ENCODE measurements at regions not wholly inside any gene's neighbourhood (a gene's known extent, or its start where the extent isn't known, plus 50 kb on each side); places are given as distances from the start of the nearest gene placed in this dataset.

DNA sequence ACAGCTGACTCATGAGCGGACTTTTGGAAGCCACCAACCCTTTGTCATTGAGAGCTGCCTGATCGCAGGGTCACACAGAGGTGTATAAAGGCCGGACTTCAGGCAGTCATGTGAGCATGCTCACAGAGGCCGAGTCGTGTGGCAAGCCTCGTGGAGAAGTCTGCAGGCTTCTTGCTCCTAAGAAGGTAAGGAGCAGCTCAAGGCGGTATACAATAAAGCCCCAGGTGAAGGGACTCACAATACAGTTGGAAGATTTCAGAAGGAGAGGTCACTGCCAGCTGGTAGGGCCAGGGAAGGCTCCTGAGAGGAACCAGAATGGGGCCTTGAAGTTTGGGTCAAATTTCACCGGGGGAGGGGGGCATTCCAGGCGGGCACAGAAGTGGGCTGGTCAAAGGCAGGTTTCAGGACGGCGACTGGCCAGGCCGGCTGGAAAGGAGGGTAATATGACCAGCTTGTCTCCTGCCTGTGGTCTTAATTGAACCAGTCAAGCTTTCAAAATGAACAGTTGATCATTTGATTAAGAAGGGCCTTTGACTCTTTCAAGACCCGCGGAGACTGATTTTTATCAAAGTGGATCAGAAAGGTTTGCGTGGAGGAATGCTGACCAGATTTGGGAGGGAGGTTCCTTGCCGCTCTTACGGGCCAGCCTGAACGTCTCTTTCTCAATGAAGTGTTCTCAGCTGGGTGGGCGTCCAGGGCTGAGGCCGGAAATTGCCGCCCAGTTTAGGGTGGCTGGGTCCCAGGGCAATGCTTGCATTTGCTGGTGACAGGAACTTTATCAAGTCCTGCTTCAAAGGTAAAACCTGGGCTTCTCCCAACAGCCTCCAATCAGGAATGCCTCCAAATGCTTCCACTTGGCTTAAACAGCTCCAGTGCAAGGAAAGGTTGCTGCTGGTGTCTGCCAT lies 178.6 kb downstream of the EMX2 start:
- FAIRE-seq = no peak

DNA sequence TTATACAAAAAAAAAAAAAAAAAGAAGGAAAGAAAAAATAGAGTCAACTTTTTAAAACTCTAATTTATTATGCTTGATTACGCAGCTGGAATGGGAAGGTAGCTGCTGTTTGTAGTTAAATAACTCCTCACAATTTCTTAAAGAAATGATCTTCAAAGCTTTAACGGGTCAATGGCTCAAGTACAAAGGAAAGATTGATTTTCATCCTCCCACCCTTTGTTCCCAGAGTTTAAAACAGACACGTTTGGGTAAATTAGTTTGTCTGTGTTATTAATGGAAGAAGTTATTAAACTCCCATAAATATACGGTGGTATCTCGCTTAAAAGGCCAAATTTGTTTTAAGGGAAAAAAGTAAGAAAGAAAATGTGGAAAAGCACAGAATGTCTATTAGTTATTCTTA lies 179.3 kb downstream of the EMX2 start:
- no peak for FAIRE-seq

DNA sequence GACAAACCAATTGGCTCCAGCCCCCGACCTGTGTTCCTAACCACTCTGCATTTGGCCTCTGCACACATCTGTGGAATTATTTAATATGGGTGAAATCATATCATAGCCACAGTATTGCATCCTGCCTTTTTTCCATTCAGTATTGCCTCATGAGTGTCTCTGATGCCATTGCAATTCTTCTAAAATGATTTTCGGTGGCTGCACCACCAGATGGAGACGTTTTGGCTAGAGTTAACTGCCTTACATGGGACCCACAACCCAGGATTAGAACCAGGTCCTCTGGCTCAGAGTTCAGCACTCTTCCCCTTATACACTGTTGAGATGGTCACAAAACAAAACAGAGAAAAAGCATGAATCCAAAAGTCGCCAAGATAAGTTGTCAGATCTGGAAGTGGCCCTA lies 180.8 kb downstream of the EMX2 start:
- no peak for FAIRE-seq

DNA sequence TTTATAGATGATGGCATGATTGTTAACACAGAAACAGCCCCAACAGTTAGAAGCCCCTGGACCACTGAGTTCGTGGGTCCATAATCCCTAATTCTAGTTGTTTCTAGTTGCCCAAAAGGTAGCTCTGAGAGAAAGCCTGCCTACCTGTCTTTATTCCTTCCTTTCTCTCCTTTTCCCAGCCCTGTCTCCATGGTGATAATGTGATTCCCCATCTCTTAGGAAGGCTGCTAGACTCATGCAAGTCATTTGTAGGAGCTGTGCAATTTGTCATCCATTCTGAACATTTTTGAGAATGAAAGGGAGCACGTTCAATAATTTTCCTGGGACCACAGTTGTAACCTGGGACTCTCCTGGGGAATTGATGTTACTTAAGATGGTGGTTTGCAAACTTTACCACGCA lies 183.4 kb downstream of the EMX2 start:
- FAIRE-seq = no peak

DNA sequence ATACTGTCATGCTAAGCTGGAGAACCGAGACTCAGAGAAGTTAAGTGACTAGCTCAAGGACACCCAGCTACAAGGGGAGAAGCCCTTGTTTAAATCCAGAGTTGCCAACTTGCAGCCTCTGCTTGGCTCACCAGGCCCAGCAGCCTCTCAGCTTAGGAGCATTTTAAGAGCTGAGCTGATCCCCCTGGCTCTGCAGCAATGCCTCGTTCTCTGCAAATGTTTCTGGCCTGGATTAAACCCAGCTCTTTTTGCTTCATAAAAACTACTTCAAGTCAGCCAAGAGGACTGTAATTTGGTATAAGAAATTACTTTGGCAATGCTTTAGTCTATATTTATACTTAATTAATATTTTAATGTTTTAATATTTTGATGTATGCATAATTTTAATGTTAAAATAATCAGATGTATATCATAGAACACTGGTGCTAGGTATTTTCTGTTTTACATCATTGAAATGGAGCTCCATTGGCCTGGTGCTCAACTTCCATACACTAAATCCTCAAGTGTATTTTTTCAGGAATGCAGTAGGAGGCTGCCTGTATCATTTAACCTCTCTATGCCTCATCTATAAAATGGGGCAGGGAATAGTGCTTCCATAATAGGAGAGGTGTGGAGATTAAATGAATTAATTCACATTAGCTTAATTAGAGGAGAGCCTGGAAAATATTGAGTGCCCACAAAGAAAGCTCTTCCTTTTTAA lies 184.2 kb downstream of the EMX2 start:
- FAIRE-seq = no peak

DNA sequence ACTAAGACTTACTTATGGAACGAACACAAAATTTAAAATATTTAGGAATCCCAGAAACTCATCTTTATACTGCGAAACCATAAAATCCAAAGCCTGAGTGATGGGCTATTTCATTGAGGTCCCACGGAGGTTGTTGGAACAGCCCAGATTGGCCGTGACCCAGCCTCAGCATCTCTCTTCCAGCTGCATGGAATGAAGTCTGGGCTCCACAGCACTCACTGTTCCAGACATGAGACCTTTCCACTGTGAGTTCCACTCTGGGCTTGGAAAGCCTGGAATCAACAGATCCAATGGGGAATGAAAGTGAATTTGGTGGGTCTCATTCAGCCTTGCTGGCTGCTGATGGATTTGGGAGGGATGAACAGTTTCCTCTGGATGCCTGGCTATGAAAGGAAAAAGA lies 184.9 kb downstream of the EMX2 start:
- no peak for FAIRE-seq

DNA sequence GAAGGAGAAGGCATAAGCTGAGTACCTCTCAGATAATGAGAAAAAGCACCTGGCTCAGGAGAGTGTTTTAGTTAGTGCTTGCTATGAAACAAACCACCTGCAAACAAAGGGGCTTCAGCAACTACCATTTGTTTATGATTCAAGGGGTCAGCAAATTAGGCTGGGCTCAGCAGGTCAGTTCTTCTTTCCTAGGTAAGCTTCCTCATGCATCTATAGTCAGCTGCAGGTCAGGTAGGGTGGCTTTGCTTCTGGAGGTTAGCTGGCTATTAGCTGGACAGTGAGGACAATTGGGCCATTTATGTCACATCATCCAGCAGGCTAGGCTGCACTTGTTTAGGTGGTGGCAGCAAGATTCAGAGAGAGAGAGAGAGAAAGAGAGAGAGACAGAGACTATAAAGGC lies 185.5 kb downstream of the EMX2 start:
- FAIRE-seq = no peak

DNA sequence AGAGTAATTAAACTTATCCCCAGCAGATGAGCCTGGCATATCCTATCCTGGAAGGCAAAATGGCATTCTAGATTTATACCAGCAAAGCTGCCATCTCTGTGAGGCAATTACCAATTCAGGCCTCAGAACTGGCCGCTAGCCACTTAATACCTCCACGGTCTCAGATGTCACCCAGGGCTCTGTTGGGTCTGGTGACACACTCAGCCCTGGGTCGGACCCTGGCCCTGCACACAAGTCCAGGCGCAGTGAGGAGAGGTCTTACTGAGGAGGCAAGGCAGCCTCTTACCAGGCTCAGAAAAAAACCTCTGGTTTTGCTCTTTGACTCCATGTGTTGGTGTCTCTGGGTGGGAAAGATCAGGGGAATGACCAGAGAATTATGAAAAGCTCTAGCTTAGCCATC lies 186.6 kb downstream of the EMX2 start:
- FAIRE-seq = no peak

DNA sequence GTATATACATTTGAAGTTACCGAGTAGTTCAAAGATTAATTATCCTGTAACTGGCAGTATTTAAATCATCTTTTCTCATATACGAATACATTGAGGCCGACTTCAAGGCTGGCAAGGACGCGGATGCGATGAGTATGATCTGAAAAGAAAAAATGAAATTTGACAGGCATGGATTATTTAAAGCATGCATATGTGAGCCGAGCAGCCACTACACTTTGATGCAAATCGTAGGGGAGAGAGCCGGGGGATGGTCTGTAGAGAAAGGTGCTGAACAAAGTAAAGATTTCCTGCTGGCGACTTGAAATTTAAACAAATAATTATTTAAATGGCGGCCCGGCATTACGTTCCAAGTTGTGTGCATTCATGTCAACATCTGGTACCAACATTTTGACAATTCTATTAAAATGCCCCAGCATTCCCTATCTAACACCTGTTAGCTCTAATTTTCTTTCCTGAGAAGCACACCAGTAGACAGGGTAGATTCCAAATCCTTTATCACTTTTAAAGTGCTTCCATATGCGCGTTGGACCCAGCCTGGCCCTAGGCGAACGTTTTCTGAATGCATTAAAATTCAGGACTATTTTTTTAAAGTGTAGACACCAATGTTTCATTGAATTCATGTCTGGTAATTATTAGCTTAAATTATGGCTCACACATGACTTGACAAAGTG lies 188.7 kb downstream of the EMX2 start:
- FAIRE-seq = no peak

DNA sequence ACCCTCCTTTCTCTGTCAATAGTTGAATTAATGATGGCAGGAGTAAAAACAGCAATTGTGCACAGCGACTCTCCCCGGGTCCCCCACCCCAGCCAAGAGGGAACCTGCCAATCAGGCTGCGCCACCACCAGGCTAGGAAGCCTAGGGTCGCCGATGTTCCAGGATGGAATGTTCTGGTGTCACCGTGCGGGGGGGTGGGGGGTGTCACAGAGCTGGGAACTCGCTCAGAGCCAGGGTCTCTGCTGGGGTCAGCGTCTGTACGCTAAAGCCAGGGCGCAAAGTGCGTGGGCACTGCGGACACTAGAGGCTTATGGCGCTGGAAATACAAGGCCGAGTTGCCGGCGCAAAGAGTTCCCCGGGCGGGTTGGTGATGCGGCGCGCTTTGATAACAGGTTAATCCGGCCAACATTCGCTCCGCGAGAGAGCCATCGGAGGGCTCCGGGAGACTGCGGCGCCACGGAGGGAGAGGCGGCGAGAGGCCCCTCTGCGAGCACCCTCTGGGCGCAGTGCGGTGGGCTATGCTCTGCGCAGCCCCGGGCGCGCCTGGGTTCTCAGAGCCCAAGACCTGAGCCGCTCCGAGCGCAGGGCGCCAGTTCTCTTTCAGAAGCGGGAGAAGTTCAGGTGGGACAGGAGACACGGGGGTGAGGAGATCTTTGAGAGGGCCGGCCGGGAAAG lies 192.3 kb downstream of the EMX2 start:
- FAIRE-seq = no peak

DNA sequence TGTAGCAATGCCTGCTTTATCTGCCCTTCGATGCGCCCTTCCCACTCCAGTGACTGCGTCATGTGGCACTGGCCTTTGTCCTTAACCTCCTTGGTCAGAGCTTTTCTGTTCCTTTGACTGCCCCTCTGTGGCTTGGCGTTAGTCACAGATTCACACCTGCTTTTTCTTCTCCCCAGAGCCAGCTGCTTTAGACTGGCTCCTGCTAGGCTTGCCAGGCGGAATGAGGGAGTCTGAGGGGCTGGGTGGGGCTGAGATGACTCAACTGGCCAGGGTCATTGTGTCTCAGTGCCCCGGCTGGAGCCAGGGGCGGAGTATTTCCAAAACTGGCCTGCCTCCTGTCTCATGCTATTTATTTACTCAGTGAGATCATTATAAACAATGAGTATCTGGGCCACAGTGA lies 194.1 kb downstream of the EMX2 start:
- no peak for FAIRE-seq

DNA sequence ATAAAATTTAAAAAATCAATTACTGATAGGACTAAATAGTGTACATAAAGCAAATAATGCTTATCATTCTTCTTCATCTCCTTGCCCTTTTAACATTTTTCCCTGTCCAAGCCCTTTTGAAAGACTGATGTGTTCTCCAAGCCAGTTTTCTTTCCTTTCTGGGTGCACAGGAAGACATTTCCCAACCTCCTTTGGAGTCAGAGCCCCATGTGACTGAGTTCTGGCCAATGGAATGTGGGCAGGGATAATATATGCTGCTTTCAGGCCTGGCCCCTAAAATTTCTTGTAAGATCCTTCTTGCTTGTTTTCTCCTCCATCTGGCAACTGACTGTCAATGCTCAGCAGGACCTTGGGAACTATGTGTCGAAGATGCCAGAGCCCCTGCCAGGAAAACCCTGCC lies 197.5 kb downstream of the EMX2 start:
- no peak for FAIRE-seq

DNA sequence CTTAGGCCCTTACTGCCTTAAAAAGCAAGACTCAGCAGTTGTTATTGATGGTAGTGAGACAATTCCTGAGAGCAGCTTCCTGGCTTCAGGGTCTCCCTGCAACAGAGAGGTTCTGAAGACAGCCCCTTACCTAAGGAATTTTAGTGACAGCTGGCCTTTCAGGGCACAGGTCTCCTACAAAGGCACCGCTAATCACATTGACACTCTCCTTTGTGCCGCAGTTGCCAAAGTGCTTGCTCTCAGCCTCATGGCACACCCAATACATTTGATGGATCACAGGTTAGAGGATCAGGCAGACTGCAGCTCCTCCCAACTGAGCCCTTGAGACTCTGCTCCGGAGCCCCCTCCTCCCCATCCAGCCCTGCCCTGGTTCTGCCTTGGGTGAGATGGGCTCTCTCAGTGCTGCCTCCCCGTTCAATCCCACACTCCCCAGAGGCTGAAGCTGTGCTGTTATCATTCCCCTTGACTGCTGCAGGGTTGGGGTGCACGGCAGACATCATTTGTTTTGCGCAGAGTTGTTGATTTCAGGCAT lies 198.2 kb downstream of the EMX2 start:
- FAIRE-seq = no peak

DNA sequence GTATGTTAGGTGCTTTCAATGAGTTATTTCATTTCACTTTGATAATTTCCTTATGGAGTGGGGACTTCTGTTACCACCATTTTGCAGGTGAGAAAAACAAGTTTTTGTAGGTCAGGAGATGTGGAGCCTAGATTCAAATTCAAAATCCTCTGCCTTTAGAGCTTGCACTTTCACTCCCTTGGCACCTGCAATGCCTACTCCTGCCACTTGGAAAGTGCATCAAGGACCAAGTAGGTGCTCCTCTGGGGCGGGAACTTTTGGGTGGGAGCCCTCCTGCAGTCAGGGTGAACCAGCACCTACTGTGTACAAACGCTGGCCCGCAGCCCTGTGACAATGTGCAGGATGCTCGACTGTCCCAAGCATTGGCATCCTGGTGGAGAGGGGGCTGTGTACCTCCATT lies 199.0 kb downstream of the EMX2 start:
- FAIRE-seq = no peak

DNA sequence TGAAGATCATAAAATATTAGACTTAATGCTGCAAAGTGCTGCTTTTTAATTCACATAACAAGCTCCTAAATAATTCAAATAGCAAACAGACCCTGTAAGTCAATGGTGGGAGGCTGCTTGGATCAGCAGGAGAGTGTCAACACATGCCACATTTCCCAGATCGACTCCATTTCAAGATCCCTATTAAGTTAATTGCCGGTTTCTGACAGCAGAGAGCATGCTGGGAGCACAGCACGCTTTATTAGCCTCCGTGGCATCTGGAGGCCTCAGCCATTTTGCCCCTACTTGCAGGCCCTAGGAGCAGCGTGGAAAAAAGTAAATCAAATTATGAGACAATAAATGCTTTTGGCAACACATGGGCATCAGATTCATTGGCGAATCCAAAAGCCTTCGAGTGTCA lies 201.0 kb downstream of the EMX2 start:
- FAIRE-seq = no peak

DNA sequence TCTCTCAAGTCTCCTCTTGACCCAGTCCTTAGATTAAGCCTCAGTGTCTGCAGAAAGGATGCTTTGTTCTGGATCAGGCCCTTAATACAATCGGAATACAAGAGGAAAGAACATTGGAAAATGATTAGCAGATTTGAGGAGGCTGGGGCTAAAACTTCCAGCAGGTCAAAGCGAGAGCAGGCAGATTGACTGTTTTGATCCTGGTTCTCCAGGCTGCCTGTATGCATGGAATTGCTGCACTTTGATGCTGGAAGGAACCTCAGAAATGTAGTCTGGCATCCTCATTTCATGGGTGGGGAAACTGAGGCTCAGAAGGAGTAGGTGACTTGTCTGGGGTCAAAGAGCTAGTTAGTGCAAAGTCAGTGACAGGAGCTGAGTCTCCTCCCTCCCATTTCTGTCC lies 202.8 kb downstream of the EMX2 start:
- no peak for FAIRE-seq

DNA sequence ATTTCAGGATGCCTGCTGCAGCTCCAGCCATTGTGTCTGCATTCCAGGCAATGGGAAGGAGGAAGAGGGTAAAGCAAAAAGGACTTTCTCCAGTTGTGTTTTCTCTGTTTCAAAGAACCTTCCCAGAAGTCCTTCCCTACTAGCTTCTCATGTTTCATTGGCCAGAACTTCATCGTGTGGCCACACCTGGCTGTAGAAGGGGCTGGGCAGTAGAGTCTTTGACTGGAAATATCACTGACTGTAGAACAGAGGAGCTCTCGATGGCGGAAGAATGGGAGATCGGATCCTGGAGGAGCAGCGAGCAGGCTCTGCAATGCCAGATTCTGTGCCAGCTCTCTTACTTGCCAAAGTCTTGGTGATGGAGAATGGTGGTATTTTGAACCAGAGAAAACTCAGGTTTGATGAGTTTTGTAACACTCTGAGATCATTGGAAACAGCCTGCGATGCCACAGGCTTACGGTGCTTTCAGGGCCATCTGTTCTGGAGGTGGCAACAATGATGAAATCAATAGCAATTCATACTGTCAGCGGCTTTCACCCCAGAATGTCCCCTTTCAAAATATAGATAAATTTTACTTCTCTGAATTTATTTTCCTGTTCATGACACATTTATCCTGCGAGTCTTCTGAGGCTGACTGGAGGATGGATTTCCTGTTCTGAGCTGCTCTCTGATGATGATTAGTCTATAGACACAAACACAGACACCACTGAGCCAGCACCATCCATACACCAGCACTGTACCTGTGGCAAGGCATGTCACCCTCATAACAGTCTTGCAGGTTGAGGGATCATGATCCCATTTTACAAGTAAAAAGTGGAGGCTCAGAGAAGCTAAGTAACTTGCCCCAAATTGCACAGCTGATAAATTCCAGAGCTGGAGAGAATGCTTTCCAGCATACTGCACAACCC lies 204.2 kb downstream of the EMX2 start:
- no peak for FAIRE-seq

DNA sequence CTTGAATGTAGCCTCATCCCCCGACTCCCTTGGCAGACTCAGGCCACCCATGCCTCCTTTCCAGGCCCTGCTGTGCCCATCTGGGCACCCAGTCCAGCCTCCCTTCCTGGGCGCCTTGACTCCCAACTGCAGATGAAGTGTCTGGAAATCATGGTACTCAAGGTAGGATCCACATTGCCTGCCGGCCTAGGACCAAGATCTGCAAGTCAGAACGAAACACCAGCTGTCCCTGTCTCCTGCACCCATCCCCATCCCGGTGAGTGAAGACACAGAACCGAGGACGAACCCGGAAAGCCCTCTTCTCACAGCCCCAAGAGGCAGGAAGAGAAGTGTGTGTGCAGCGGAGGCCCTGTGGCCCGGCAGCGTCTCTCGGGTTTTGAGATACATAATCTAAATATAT lies 205.1 kb downstream of the EMX2 start:
- FAIRE-seq = no peak

DNA sequence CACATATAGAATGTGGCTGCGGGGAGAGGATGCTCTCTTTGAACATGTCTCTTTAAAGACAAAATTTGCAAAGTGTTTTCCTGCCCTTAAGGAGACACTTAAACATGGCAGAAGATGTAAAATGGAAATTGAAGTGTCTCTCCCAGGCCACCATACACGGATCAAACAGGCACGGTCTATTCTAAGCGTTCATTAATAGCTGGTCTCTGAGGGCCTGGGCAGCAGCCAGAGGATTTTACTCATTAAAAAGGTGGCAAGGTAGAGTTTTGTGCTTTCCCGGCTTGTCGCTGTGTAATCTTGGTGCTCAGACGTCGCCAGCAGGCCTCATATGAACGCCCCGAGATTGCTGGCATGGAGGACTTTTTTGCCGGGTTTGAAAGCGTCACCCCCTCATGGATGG lies 205.5 kb downstream of the EMX2 start:
- no peak for FAIRE-seq

DNA sequence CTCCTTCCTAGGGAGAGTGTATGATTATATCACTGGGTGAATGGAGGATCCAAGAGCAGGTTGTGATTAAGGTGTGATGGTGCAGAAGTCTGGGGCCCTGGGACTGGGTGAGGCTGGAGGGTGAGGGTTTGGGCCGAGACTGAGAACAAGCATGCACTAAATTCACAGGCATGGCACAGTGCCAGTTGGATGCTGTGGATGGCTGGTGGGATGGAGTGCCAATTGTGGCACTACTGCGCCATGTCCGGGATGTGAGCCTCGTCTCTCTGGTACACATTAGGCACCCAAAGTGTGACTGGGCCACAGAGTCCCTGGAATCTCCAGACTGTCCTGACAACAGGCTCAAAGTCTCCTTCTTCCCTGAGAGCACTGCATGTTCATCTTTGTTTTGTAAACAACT lies 208.1 kb downstream of the EMX2 start:
- no peak for FAIRE-seq

DNA sequence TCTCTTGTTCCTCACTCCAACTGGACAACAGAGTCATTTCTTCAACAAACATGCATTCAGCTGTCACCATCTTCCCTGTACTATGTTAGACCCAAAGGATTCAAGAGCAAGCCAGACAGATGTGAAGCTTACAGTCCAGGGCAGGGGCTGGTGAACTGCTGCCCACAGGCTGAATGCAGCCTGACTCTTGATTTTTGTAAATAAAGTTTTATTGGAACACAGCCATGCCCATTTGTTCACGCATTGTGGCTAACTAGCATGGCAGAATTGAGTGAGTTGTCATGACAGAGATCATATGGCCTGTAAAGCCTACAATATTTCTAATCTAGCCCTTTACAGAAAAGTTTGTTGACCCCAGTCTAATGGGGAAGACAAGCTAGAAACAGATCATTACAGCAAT lies 208.7 kb downstream of the EMX2 start:
- no peak for FAIRE-seq

DNA sequence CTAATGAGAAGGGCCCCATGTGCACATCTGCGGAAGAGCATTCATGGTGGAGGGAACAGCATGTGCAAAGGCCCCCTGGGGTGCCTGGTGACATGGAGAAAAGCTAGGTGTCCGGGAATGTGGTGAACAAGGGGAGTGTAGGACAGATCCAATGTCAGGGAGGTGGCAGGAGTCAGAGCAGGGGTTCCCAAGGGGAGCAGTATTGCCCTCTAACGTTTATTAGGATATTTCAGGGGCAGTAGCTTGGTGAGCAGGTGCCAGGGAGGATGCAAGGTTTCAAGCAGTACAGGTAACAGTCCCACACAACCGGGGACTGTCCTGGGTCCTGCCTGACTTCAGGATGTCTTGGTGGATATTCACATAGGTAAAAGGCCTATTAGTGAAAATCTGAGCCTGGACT lies 209.6 kb downstream of the EMX2 start:
- FAIRE-seq = no peak

All from A204.1 (cell line).